Right cardiac atrium (tissue), 5 donors: ENCODE measurements at regions not wholly inside any gene's neighbourhood (a gene's known extent, or its start where the extent isn't known, plus 50 kb on each side); places are given as distances from the start of the nearest gene placed in this dataset.

Experiments
- ATAC-seq, 2 donors: fragments of 200-7000 bp; cut with Tn5 transposase; one replicate each; pipeline versions ENCODE4 v1.8.0 to v1.9.1; 2020; ENCODE audit warnings: moderate library complexity in 2 of 2, mild to moderate bottlenecking in 1 of 2
- DNase-seq, 3 donors: peaks; one replicate each; pipeline ENCODE4 v3.0.0-alpha.2; 2020
- H3K27ac ChIP-seq: one replicate; pipeline ENCODE4 v1.5.1; 2013; ENCODE audit warnings: mild to moderate bottlenecking, low read length, control low read depth, moderate library complexity
- H3K27me3 ChIP-seq: one replicate; pipeline ENCODE4 v1.6.1; 2013; ENCODE audit not compliant: control insufficient read depth, insufficient read depth
- H3K4me1 ChIP-seq: one replicate; pipeline ENCODE4 v1.6.1; 2013; ENCODE audit warnings: low read length; ENCODE audit not compliant: control insufficient read depth, insufficient read depth
- H3K4me3 ChIP-seq: one replicate; pipeline ENCODE4 v1.5.1; 2013; ENCODE audit warnings: low read length, control low read depth
- H3K9me3 ChIP-seq: one replicate; pipeline ENCODE4 v1.6.1; 2013; ENCODE audit warnings: low read length; ENCODE audit not compliant: control insufficient read depth
- WGBS: extraction: QIAGEN DNeasy Blood & Tissue Kit; methylation state at CpG from one replicate; pipeline ENCODE4 v1.1.7; 2013; 5-methylcytosine and 5-hydroxymethylcytosine counted together
- intact Hi-C, 4 donors: fragments of 100-400 bp; cut with DNase I; formaldehyde crosslinking; loops; one replicate each; pipeline versions ENCODE4 v1.11.0 to v1.14.0; 2022 to 2023
- donor health status: healthy with polysubstance abuse.
- donor health status: DM: no; HTN: yes; CAD: no.
- donor health status: DM: no; HTN: no; CAD: no.
- donor health status: DM: no; HTN: yes; CAD: no; lungs with severe emphysema.
- donor health status: DM: yes; HTN: yes; CAD: no.

DNA sequence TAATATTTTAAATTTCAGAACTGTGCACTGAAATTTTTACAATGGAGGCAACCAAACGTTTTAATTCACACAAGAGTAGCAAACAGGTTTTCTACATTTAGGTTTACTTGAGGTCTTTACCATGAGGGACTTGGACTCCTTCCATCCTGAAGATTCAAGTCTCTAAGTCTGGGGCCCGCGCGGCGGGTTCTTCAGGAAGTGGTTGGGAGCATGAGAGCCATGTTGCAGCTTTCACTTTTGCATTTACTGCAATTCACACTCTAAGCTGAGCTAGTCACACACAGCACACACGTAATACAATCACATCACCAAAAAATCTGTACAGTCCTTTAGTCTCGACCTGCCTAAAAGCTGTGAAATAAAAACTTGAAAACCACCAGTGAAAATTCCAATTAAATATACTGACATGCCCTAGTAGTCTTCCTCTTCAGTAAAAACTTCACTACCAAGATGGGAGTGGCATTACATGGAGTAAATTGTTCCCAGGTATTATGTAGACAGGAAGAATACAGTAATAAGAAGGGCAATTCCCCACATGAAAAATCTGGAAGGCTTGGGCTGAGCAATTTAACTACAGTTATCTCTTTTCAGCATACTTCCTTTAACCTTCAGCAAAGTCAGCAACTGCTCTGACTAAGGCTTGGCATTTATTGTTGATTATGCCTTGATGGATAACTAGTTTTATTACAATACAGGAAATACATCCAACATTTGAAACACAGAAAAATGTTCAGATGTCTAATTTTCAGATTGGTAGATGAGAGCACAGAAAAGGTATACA is 571.1 kb upstream of the DIPK2B start:
- Histone ChIP-seq H3K9me3 (no peaks in the 10 kb centered on the region), H3K27me3 (no peaks in the 10 kb centered on the region), H3K4me1 (no peaks in the 10 kb centered on the region), H3K27ac (no peak overlapping the region), H3K4me3 (peak overlapping the region; percentile 5)
- ATAC-seq = no peak
- intact Hi-C loops = no loop called here
- DNase-seq = peak in 2 of 3 donors; percentile 22 to 49
- WGBS = 30% methylated on average over 7 of the region's 7 CpGs

DNA sequence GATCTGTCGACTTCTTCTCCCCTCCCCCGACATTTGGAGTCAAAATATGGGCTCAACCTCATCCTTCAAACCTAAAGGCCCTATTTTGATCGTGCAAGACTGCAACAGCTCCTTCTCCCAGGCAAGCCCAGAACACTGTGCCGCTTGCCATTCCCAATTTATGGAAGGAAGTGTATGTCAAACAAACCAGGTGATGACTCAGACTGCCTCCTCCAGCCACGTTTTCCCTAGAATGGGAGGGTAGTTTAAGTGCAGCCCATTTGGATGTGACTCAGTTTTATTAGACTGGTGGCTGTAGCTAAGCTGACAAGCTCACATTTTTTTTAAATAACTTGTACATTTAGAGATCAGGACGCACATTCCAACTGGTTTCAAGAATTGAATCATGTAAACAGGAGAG is 570.4 kb upstream of the DIPK2B start:
- ATAC-seq (peak in 1 of 2 donors; percentile 77), DNase-seq (peak in 1 of 3 donors; percentile 12)
- Histone ChIP-seq H3K4me3 (no peak overlapping the region), H3K9me3 (no peaks in the 10 kb centered on the region), H3K4me1 (no peaks in the 10 kb centered on the region), H3K27me3 (no peaks in the 10 kb centered on the region), H3K27ac (peak overlapping the region; percentile 30)
- WGBS = 39% methylated on average over 6 of the region's 6 CpGs
- intact Hi-C loops = no loop called here

DNA sequence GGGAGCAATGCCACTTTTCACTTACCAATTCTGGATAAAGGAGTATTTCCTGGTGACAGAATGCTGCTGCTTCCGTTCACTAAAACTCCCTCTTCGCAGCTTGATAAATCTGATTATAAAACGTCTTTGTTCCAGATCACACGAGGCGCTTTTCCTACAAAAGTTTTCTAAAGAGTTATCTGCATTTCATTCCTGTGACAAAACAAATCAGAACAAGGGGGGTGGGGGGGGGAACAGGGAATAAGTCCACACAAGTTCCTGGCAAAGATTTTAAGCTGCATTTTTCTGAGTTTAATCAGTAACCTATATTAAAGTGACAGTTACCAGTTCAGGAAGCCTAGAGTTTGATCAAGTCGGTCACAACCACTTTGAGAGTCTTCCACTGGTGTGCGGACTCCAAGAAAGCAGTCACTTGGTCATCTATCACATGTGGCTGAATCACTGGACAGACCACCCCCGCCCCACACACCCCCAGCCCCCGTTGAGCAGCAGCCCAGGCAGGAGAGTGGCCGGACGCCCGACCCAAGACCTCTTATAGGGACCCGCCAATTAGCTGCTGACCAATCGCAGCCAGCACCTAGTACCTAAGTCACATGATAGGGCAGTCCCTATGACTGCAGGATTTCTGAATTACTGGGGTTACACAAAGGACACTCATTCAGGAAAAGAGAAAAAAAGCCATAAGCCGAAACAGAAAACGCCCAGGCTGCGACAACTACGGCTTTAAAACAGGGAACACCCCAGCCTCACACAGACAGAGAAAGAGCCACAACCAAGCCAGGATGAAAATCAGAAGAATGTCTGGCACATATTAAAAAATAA is 569.3 kb upstream of the DIPK2B start:
- DNase-seq (peak; percentile 69 to 81 (median 79)), ATAC-seq (peak; percentile 95)
- Histone ChIP-seq H3K27ac (peak overlapping the region; percentile 52), H3K4me1 (no peaks in the 10 kb centered on the region), H3K27me3 (no peaks in the 10 kb centered on the region), H3K9me3 (no peaks in the 10 kb centered on the region), H3K4me3 (peak overlapping the region; percentile 73)
- intact Hi-C loops = no loop called here
- WGBS = 18% methylated on average over 18 of the region's 18 CpGs

DNA sequence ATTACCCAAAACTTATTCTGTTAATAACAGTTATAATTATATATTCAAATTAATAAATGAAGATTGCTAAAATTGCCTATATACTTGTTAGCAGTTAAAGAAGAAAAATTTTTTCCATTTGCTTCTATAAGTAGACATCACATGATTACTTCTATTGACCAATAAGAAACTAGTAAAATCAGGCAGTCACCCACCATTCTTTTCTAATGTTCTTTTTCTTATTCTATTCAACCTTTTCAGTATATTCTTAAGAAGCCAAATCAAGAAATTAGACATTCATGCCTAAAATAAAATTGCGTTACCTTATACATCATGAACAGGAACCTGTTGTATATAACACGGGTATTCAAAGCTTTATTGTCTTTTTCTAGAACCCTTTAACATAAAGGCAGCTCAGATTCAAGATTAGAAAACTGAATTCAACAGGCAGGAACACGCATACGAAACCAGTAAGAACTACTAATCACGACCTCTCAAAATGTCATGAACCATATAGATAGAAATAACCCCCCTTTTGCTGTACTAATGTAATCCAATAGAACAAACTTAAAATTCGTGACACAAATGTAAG is 568.1 kb upstream of the DIPK2B start:
- Histone ChIP-seq H3K4me3 (peak overlapping the region; percentile 73), H3K4me1 (no peaks in the 10 kb centered on the region), H3K9me3 (no peaks in the 10 kb centered on the region), H3K27me3 (no peaks in the 10 kb centered on the region), H3K27ac (no peak overlapping the region)
- ATAC-seq = no peak
- intact Hi-C loops = no loop called here
- no peak for DNase-seq
- 35% methylated on average over 6 of the region's 6 CpGs for WGBS

DNA sequence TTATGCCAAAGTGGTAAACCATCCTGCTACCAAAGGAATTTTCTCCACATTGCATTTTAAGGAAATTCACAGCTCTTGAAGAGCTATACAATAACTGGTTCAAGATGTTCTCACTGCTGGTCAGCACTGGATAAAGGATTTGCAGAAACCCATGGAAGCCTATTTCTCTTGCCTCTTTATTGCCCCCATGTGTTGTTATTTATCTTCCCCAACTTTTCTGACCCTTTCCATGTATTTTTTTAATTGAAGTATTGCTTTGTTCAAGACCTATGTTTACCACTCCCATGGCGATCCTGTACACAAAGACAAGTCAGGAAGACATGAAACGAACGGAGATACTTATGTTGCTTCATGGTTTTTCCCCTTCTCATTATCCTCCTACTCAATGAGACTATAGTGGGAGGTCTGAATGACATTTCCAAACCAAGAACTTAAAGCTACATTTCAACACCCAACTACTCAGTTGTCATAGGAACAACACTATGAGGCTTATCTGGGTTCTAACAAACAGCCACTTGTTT is 566.4 kb upstream of the DIPK2B start:
- ATAC-seq = no peak
- intact Hi-C loops = no loop called here
- Histone ChIP-seq H3K27ac (no peak overlapping the region), H3K4me1 (no peaks in the 10 kb centered on the region), H3K9me3 (no peaks in the 10 kb centered on the region), H3K27me3 (no peaks in the 10 kb centered on the region), H3K4me3 (peak overlapping the region; percentile 35)
- no peak for DNase-seq
- 21% methylated on average over 3 of the region's 3 CpGs for WGBS

DNA sequence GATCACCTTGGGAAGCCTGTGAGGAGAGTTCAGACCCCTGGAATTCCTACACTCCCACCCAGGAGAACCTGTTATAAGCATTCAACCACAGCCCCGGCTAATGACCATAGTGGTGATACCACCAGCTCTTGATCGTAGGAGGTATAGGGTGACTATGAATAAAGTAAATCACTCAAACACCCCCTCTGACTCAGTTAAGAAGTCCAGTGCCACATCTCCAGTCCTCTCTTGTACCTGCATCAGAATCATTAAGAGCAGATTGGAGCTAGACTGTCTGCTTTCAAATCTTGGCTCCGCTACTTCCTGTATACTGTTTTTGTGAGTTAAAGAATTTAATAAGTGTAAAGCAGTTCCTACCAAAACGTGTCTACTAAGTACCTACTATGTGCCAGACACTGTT is 565.1 kb upstream of the DIPK2B start:
- H3K27me3 ChIP-seq = no peaks in the 10 kb centered on the region
- no peak overlapping the region for H3K4me3 ChIP-seq
- no peak overlapping the region for H3K27ac ChIP-seq
- H3K9me3 ChIP-seq = no peaks in the 10 kb centered on the region
- intact Hi-C loops = no loop called here
- no peaks in the 10 kb centered on the region for H3K4me1 ChIP-seq
- WGBS = 77% methylated on average over 4 of the region's 4 CpGs
- DNase-seq (no peak), ATAC-seq (no peak)

DNA sequence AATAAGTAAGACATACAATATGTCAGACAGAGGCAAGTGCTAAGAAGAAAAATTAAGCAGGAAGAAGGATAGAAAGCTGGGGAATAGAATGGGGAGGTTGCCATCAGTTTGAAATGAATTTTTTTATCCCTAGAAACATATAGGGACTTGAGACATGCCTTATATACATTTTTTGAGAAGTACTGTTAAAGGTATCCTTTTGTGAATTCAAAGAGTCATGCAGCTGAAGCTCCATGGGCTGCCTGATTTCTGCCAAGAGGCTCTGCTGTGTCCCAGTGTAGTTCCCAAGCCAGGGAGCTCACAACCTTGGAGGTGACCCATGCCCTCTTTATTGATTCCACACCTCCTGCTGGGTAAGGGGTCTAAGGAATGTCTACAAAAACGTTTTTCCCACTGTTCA is 564.6 kb upstream of the DIPK2B start:
- no peak overlapping the region for H3K4me3 ChIP-seq
- no peaks in the 10 kb centered on the region for H3K9me3 ChIP-seq
- no peak overlapping the region for H3K27ac ChIP-seq
- 15% methylated on average over 1 of the region's 1 CpG for WGBS
- H3K27me3 ChIP-seq = no peaks in the 10 kb centered on the region
- no peaks in the 10 kb centered on the region for H3K4me1 ChIP-seq
- DNase-seq = no peak
- no peak for ATAC-seq
- intact Hi-C loops = no loop called here

DNA sequence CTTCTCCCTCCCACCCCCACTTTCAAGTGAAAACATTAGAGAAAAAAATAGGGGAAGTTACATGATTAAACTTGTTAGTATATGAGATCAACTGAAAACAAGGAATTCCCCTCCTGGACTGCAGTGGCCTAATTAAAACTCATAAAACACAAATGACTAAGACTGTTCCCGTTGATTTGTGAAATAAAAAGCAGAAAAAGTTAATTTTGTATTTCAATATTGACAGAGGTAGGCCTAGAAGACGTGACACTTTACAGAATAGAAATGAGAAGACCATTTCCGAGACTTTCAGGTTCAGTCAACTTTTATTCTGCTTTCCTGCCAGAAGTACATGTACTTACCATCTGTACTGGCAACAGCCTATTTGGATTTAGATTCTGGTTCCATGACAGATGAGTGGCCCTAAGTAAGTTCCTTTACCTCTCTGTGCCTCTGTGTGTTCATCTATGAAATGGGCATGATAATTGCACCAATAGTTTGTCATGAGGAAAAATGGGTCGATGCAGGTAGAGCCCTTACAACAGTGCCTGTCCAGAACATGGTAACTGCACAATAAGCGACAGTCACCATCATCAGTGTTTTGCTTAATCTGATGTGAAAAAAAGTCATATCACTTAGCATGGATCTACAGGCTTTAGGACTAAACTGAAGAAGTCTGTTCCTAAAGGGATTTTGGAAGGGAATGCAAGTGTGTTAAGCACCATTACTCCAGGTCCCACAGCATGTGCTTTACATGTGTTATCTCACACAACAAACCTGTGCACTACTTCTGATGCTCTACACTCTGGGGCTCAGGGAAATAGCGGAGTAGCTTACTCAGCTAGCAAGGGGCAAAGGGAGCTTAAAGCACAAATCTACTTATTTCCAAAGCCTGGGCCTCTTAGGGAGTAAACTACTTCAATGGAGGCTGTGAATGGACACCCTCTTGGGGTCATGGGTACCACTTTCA is 562.3 kb upstream of the DIPK2B start:
- 81% methylated on average over 6 of the region's 6 CpGs for WGBS
- Histone ChIP-seq H3K4me3 (no peak overlapping the region), H3K9me3 (no peaks in the 10 kb centered on the region), H3K27ac (no peak overlapping the region), H3K4me1 (peaks cover 1% of the 10 kb centered on the region), H3K27me3 (no peaks in the 10 kb centered on the region)
- DNase-seq (no peak), ATAC-seq (no peak)
- intact Hi-C loops = no loop called here

DNA sequence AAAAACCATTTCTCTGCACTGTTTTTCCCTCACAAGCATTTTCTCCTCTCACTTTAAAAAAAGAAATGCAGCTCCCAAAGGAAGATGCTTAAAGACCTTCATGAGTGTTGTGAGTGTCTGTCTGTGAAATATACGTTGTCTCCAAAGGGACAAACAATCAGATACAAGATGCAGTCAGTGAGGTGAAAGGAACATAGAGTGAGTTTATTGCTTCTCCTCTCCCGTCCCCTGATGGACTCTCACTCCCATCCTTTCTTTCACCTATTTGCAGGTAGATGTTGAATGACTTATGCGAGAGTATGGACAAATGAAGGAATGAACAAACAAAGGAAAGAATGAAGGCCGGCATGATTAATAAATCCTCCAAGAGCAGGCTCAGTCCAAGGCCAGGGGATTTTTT is 561.2 kb upstream of the DIPK2B start:
- Histone ChIP-seq H3K9me3 (no peaks in the 10 kb centered on the region), H3K4me1 (peaks cover 1% of the 10 kb centered on the region), H3K4me3 (no peak overlapping the region), H3K27ac (no peak overlapping the region), H3K27me3 (no peaks in the 10 kb centered on the region)
- ATAC-seq (no peak), DNase-seq (no peak)
- WGBS = 82% methylated on average over 4 of the region's 4 CpGs
- intact Hi-C loops = no loop called here

DNA sequence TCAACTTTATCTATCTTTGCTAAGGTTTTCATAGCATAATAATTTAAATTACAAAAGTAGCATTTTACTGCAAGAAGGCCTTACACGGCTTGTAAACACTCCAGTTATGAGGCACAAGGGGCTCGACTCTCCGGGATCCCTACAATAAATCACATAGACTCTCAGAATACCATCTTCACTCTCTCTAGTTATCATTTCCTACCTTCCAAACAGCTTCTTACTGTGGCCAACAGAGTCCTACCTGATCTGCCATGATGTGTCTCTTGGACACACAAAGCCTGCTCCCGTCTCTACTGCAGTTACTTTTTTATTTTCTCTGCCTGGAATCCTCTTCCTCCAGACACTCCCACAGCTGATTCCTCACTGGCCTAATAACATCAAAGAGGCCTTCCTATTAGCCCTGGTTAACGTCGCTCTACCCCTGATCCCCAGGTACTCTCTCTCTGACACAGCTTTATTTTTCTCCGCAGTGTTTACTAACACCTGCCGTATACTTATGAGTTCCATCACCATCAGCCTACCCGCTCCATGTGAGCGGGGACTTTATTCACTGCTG is 559.6 kb upstream of the DIPK2B start:
- H3K4me1 ChIP-seq = peaks cover 1% of the 10 kb centered on the region
- no peak overlapping the region for H3K27ac ChIP-seq
- H3K9me3 ChIP-seq = no peaks in the 10 kb centered on the region
- intact Hi-C loops = no loop called here
- DNase-seq = no peak
- no peaks in the 10 kb centered on the region for H3K27me3 ChIP-seq
- ATAC-seq = no peak
- no peak overlapping the region for H3K4me3 ChIP-seq
- WGBS = 74% methylated on average over 10 of the region's 10 CpGs
